Nephron (organoid): ENCODE measurements at regions not wholly inside any gene's neighbourhood (a gene's known extent, or its start where the extent isn't known, plus 50 kb on each side); places are given as distances from the start of the nearest gene placed in this dataset.

Source experiments
- H3K27ac Mint-ChIP-seq, 3 experiments: 2 replicates each; pipeline ENCODE4 v1.8.0; 2020; ENCODE audit warnings: mixed read lengths in 3 of 3, mild to moderate bottlenecking in 2 of 3, moderate library complexity in 1 of 3
- H3K27me3 Mint-ChIP-seq: 2 replicates; pipeline ENCODE4 v1.8.0; 2021; ENCODE audit warnings: low read depth, mild to moderate bottlenecking, moderate library complexity, mixed read lengths
- H3K36me3 Mint-ChIP-seq: 2 replicates; pipeline ENCODE4 v1.8.0; 2020; ENCODE audit warnings: low read depth, mixed read lengths
- H3K4me1 Mint-ChIP-seq: 2 replicates; pipeline ENCODE4 v1.8.0; 2020; ENCODE audit warnings: mixed read lengths
- H3K4me3 Mint-ChIP-seq, 3 experiments: 2 replicates each; pipeline ENCODE4 v1.8.0; 2020; ENCODE audit warnings: mild to moderate bottlenecking in 3 of 3, mixed read lengths in 3 of 3, moderate library complexity in 2 of 3
- H3K9me3 Mint-ChIP-seq: 2 replicates; pipeline ENCODE4 v1.8.0; 2020; ENCODE audit warnings: mixed read lengths
- CTCF ChIP-seq, 3 experiments: fragments of 200-600 bp; sonication (generic); IDR thresholded peaks; one replicate each; pipeline ENCODE4 v1.5.0; 2021; ENCODE audit warnings: antibody characterized with exemption in 3 of 3; ENCODE audit not compliant: unreplicated experiment in 3 of 3

- Mint-ChIP-seq H3K27ac (no peak overlapping the region), H3K36me3 (no peaks in the 10 kb centered on the region), H3K4me1 (no peaks in the 10 kb centered on the region), H3K9me3 (peaks cover 10% of the 10 kb centered on the region), H3K4me3 (no peak overlapping the region), H3K27me3 (peaks cover 4% of the 10 kb centered on the region)
- no peak for TF ChIP-seq CTCF (IDR thresholded peaks at IDR 0.05; ENCODE audit: unreplicated experiment in 3 of 3)
These were observed 132.9 kb upstream of the NR3C1 start for GRCh38 chr5:143536364-143536763.

GRCh38 chr5:143534761-143535154, 131.3 kb upstream of the NR3C1 start:
- no peak overlapping the region for H3K4me3 Mint-ChIP-seq
- peaks cover 4% of the 10 kb centered on the region for H3K27me3 Mint-ChIP-seq
- peaks cover 4% of the 10 kb centered on the region for H3K9me3 Mint-ChIP-seq
- no peak overlapping the region for H3K27ac Mint-ChIP-seq
- TF ChIP-seq CTCF (IDR thresholded peaks at IDR 0.05; ENCODE audit: unreplicated experiment in 3 of 3) = no peak
- no peaks in the 10 kb centered on the region for H3K36me3 Mint-ChIP-seq
- H3K4me1 Mint-ChIP-seq = no peaks in the 10 kb centered on the region

DNA sequence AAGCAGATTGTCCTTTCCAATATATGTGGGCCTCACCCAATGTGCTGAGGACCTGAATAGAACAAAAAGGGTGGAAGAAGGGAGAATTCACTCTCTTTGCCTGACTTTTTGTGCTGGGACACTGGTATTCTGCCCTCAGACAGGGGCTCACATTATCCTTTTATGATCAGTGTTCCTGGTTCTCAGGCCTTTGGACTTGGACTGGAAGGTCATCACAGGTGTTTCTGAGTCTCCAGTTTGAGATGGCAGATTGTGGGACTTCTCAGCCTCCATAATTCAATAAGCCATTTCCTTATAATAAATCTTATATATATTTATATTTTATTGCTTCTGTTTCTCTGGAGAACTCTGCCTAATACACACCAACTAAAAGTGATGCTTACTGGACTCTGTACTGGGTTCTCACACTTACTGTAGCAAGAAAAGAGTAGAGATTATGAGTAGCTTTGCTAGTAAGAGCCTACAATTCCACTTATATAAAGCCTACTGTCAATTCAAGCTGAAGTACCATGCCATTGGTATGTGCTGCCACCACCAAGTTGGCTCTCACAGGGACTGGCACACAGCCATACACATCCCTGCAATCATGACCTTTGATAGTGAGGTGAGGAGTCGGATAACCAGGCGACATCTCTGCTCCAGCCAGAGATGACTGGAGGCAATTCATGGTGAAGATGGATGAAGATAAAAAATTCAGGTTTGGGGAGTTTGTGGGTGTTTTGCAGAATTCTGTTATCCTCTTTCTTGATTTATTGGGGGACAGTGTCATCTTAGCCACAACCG, 130.7 kb upstream of the NR3C1 start:
- H3K9me3 Mint-ChIP-seq = no peaks in the 10 kb centered on the region
- no peak for TF ChIP-seq CTCF (IDR thresholded peaks at IDR 0.05; ENCODE audit: unreplicated experiment in 3 of 3)
- no peak overlapping the region for H3K4me3 Mint-ChIP-seq
- no peak overlapping the region for H3K27ac Mint-ChIP-seq
- peaks cover 4% of the 10 kb centered on the region for H3K27me3 Mint-ChIP-seq
- H3K36me3 Mint-ChIP-seq = no peaks in the 10 kb centered on the region
- no peaks in the 10 kb centered on the region for H3K4me1 Mint-ChIP-seq

DNA sequence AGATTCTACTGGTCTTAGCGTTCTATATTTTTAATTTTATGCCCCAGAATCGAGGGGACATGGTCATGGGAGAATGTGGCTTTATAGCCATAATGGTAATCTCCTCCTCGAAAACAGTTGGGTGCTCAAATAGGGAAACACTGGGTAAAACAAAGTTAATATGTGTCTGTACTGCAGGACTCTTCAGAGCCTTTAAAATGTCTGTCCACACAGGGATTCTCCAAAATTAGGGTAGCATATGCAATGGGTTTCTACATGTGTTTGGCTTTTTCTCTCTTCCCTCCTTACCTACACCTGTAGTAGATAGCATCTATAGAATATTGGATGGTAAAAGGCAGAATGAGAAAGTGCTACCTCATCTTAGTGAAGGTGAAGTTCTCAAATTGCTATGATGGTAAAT, 130.0 kb upstream of the NR3C1 start:
- no peak overlapping the region for H3K4me3 Mint-ChIP-seq
- H3K9me3 Mint-ChIP-seq = no peaks in the 10 kb centered on the region
- H3K27me3 Mint-ChIP-seq = peaks cover 4% of the 10 kb centered on the region
- H3K27ac Mint-ChIP-seq = no peak overlapping the region
- no peaks in the 10 kb centered on the region for H3K36me3 Mint-ChIP-seq
- TF ChIP-seq CTCF (IDR thresholded peaks at IDR 0.05; ENCODE audit: unreplicated experiment in 3 of 3) = no peak
- no peaks in the 10 kb centered on the region for H3K4me1 Mint-ChIP-seq

GRCh38 chr5:143527808-143528207, 124.3 kb upstream of the NR3C1 start:
- Mint-ChIP-seq H3K4me3 (no peak overlapping the region), H3K36me3 (no peaks in the 10 kb centered on the region), H3K27me3 (peaks cover under 1% of the 10 kb centered on the region), H3K27ac (no peak overlapping the region), H3K4me1 (no peaks in the 10 kb centered on the region), H3K9me3 (no peaks in the 10 kb centered on the region)
- no peak for TF ChIP-seq CTCF (IDR thresholded peaks at IDR 0.05; ENCODE audit: unreplicated experiment in 3 of 3)

DNA sequence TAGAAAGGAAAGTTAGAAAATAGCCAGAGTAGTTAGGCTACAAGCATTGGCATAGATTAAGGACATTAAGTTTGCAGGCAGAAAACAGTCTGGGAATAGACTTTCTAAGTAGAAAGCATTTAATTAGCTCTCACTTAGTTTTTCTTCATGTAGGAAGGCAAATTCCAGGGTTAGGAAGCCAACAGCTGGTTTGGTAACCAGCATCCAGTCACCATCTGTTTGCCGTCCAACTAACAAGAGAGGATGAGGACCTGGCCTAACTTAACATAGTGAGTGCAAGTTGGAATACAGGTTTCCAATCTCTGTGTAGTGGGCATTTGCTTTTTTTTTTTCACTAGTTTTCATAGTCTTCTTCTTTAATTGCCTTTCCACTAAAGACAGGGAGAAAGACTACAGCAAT, 121.7 kb upstream of the NR3C1 start:
- TF ChIP-seq CTCF (IDR thresholded peaks at IDR 0.05; ENCODE audit: unreplicated experiment in 3 of 3) = no peak
- H3K36me3 Mint-ChIP-seq = no peaks in the 10 kb centered on the region
- H3K4me1 Mint-ChIP-seq = peaks cover 5% of the 10 kb centered on the region
- H3K27me3 Mint-ChIP-seq = peaks cover 4% of the 10 kb centered on the region
- no peaks in the 10 kb centered on the region for H3K9me3 Mint-ChIP-seq
- H3K4me3 Mint-ChIP-seq = no peak overlapping the region
- no peak overlapping the region for H3K27ac Mint-ChIP-seq
